HEK293T (cell line): ENCODE measurements at regions not wholly inside any gene's neighbourhood (a gene's known extent, or its start where the extent isn't known, plus 50 kb on each side); places are given as distances from the start of the nearest gene placed in this dataset.
A peak's percentile ranks its signal among the peaks of the same experiment; 100 is the strongest.

Source experiments
- CTCF ChIA-PET: fragments of 350-600 bp; formaldehyde crosslinking; extraction: SDS; loops from one replicate; lab custom pipeline; 2021; ENCODE audit warnings: antibody characterized with exemption, inconsistent platforms; lab: Yijun Ruan, JAX
- POLR2A ChIA-PET: fragments of 350-600 bp; formaldehyde crosslinking; extraction: SDS; loops from one replicate; lab custom pipeline; 2020; ENCODE audit warnings: antibody characterized with exemption, inconsistent platforms; lab: Yijun Ruan, JAX
- DNase-seq: peaks from one replicate; pipeline ENCODE4 v3.0.0; 2012; ENCODE audit warnings: mixed read lengths; ENCODE audit errors: extremely low spot score
- ARNT ChIP-seq: fragments of 450-650 bp; IDR thresholded peaks from 2 replicates; pipeline ENCODE4 v1.6.1; 2017; ENCODE audit warnings: mild to moderate bottlenecking
- BHLHE40 ChIP-seq: fragments of 450-650 bp; IDR thresholded peaks from 2 replicates; pipeline ENCODE4 v1.6.1; 2016; ENCODE audit warnings: mild to moderate bottlenecking, moderate library complexity, borderline replicate concordance
- CTBP1 ChIP-seq: fragments of 450-650 bp; IDR thresholded peaks from 2 replicates; pipeline ENCODE4 v1.6.1; 2016; ENCODE audit warnings: borderline replicate concordance
- ELF4 ChIP-seq: fragments of 450-650 bp; IDR thresholded peaks from 2 replicates; pipeline ENCODE4 v1.6.1; 2017; ENCODE audit warnings: antibody characterized with exemption
- FOXA1 ChIP-seq: fragments of 450-650 bp; IDR thresholded peaks from 2 replicates; pipeline ENCODE4 v1.6.1; 2016; ENCODE audit warnings: mild to moderate bottlenecking
- FOXK2 ChIP-seq: fragments of 450-650 bp; IDR thresholded peaks from 2 replicates; pipeline ENCODE4 v1.6.1; 2016; ENCODE audit warnings: mild to moderate bottlenecking
- FOXM1 ChIP-seq: fragments of 450-650 bp; IDR thresholded peaks from 2 replicates; pipeline ENCODE4 v1.6.1; 2017; ENCODE audit warnings: mild to moderate bottlenecking, borderline replicate concordance
- HDGF ChIP-seq: fragments of 450-650 bp; IDR thresholded peaks from 2 replicates; pipeline ENCODE4 v1.6.1; 2017; ENCODE audit warnings: antibody characterized with exemption, borderline replicate concordance
- L3MBTL2 ChIP-seq: fragments of 450-650 bp; conservative IDR thresholded peaks from 2 replicates; pipeline ENCODE4 v1.6.1; 2016; ENCODE audit warnings: mild to moderate bottlenecking
- LEF1 ChIP-seq: fragments of 450-650 bp; IDR thresholded peaks from 2 replicates; pipeline ENCODE4 v1.6.1; 2017; ENCODE audit warnings: mild to moderate bottlenecking, borderline replicate concordance
- NFRKB ChIP-seq: fragments of 450-650 bp; IDR thresholded peaks from 2 replicates; pipeline ENCODE4 v1.6.1; 2016; ENCODE audit warnings: mild to moderate bottlenecking, moderate library complexity
- SP1 ChIP-seq: fragments of 450-650 bp; IDR thresholded peaks from 2 replicates; pipeline ENCODE4 v1.6.1; 2017
- SUZ12 ChIP-seq: fragments of 450-650 bp; IDR thresholded peaks from 2 replicates; pipeline ENCODE4 v1.6.1; 2016; ENCODE audit warnings: mild to moderate bottlenecking
- TARDBP ChIP-seq: fragments of 450-650 bp; IDR thresholded peaks from 2 replicates; pipeline ENCODE4 v1.6.1; 2016
- ZNF384 ChIP-seq: fragments of 450-650 bp; IDR thresholded peaks from 2 replicates; pipeline ENCODE4 v1.6.1; 2016
- TF ChIP-seq, protein P1 (sequence below): fragments of 450-650 bp; IDR thresholded peaks from 2 replicates; pipeline ENCODE4 v1.6.1; 2016

DNA sequence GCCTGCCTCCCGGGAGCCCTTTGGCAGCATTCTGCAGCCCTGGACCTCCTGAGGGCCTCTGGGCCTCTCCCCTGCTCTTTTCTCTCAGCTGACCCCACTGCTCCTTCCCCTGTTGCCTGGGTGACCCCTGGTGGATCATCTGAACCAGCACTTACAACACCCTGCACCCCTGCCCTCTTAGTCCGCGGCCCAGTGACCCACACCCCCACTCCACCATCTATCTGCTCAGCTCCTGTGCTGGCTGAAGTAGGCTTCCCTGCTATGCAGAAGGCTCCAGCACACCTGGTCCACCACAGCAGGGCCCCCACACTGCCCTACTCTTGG is 74.0 kb downstream of the DMRTA2 start:
- CTCF ChIA-PET, result interaction anchor here (0.6 to 0.8 kb wide), 2 partner anchors 106 to 1777 kb away, joined by 3 read pairs; no protein-coding TSS in a partner anchor
- TF ChIP-seq BHLHE40 (no peak), ZNF384 (no peak), FOXK2 (no peak), CTBP1 (no peak), SUZ12 (no peak), L3MBTL2 (no peak), SP1 (no peak), HDGF (no peak), FOXM1 (no peak), NFRKB (no peak), FOXA1 (no peak), ELF4 (no peak), LEF1 (no peak)
- TF ChIP-seq, protein P1, sequence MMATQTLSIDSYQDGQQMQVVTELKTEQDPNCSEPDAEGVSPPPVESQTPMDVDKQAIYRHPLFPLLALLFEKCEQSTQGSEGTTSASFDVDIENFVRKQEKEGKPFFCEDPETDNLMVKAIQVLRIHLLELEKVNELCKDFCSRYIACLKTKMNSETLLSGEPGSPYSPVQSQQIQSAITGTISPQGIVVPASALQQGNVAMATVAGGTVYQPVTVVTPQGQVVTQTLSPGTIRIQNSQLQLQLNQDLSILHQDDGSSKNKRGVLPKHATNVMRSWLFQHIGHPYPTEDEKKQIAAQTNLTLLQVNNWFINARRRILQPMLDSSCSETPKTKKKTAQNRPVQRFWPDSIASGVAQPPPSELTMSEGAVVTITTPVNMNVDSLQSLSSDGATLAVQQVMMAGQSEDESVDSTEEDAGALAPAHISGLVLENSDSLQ, result no peak
- DNase-seq, result no peak
- POLR2A ChIA-PET, result no interaction called here

DNA sequence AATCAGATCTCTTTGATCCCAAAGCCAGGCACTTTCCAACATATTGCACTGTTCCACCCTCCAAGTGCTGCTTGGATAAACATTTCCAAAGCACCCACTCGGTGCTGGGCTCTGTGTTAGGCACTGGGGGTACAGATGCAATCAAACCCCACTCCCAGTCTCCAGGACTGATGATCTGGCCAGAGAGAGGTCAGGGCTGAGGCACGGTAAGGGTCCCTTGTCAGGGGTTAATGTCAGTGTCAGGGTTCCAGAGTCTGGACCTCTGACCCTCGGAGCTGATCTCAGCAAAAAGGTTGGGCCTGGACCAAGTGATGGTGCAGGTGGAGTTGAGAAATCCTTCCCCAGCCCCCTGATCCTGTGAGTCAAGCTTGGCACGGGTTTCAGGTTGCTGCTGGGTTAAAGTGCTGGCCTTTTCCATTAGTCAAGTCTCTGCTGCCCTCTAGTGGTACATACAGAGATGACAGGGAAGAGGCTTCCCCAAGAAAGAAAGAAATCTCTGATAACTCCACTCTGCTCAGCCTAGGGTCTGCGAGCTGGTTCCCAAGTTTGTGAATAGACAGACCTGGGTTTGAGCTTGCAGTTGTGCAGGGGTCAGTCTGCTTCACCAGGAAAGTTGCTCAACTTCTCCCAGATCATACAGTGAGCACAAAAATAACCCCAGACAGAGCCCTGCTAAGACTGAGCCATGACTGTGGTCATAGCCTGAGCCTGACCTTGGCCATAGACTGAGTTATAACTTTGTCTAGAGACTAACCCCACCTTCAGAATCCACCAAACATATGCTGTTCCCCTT is 74.6 kb downstream of the DMRTA2 start:
- CTCF ChIA-PET, result interaction anchor here (0.6 to 0.8 kb wide), 3 partner anchors 64 to 1776 kb away, joined by 3 to 5 read pairs (median 3); no protein-coding TSS in a partner anchor
- DNase-seq, result peak; percentile 75
- POLR2A ChIA-PET, result no interaction called here
- TF ChIP-seq L3MBTL2 (no peak), SP1 (no peak), FOXK2 (no peak), TARDBP (no peak), CTBP1 (no peak), HDGF (no peak), FOXM1 (no peak), LEF1 (no peak), FOXA1 (no peak), NFRKB (no peak), BHLHE40 (no peak), SUZ12 (no peak), ARNT (no peak), ELF4 (no peak), ZNF384 (no peak)
- TF ChIP-seq, protein P1, result no peak

DNA sequence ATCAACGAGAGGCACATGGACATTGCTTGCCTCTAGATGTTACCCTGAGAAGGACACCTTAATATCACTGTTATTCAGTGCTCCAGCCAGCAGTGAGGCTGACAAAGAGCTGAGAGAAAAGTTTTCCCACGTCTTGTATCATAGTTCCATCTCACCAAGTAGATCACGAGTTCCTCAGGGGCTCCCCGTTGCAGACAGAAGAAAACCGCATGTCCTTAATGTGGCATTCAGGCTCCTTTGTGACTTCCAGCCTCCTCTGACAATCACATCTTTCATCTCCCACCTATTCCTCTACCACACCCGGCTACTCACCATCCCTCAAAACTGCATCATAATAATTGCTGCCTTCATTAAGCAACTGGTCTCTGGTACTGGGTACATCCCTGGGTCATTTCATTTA is 75.3 kb downstream of the DMRTA2 start:
- DNase-seq, result no peak
- TF ChIP-seq BHLHE40, result no peak
- no peak for TF ChIP-seq ELF4
- no peak for TF ChIP-seq LEF1
- no peak for TF ChIP-seq HDGF
- no peak for TF ChIP-seq FOXK2
- no peak for TF ChIP-seq TARDBP
- no peak for TF ChIP-seq FOXA1
- TF ChIP-seq ZNF384, result no peak
- no peak for TF ChIP-seq ARNT
- no peak for TF ChIP-seq SP1
- TF ChIP-seq L3MBTL2, result no peak
- no peak for TF ChIP-seq CTBP1
- no peak for TF ChIP-seq NFRKB
- TF ChIP-seq FOXM1, result no peak
- TF ChIP-seq, protein P1, result no peak
- no peak for TF ChIP-seq SUZ12
- ChIA-PET POLR2A (no interaction called here), CTCF (interaction anchor here (0.6 kb wide), 1 partner anchor 63 kb away, joined by 5 read pairs; no protein-coding TSS in a partner anchor)

GRCh38 chr1:50346621-50347020 is 76.6 kb downstream of the DMRTA2 start:
- no peak for DNase-seq
- TF ChIP-seq ARNT (no peak), CTBP1 (no peak), FOXK2 (no peak), TARDBP (no peak), SUZ12 (no peak), HDGF (no peak), BHLHE40 (no peak), FOXM1 (no peak), ELF4 (no peak), NFRKB (no peak), L3MBTL2 (no peak), SP1 (no peak), LEF1 (no peak), FOXA1 (no peak), ZNF384 (no peak)
- TF ChIP-seq, protein P1, result no peak
- CTCF ChIA-PET, result interaction anchor here (1.5 kb wide), 1 partner anchor 13 kb away, joined by 4 read pairs; no protein-coding TSS in a partner anchor
- POLR2A ChIA-PET, result no interaction called here

GRCh38 chr1:50343323-50343722 is 79.9 kb downstream of the DMRTA2 start:
- ChIA-PET POLR2A (no interaction called here), CTCF (interaction anchor here (0.9 to 2.1 kb wide), 2 partner anchors 10 to 72 kb away, joined by 3 to 11 read pairs; no protein-coding TSS in a partner anchor)
- TF ChIP-seq FOXK2 (no peak), TARDBP (no peak), FOXM1 (no peak), LEF1 (no peak), ELF4 (no peak)
- TF ChIP-seq, protein P1, result no peak
- no peak for DNase-seq
